GM06990 (cell line): ENCODE measurements at regions not wholly inside any gene's neighbourhood (a gene's known extent, or its start where the extent isn't known, plus 50 kb on each side); places are given as distances from the start of the nearest gene placed in this dataset.
"Not testable (repeated sequence)": the region's sequence is repeated elsewhere in the genome, so short reads cannot be mapped to it uniquely, and the experiment has no call there.

Experiments
- DNase-seq: peaks from one replicate; pipeline ENCODE4 v3.0.0-alpha.2; 2011; ENCODE audit not compliant: insufficient read length; ENCODE audit errors: extremely low read depth
- H3K27me3 ChIP-seq: replicated peaks from 2 replicates; pipeline ENCODE4 v1.6.0; 2011; ENCODE audit warnings: low read length; ENCODE audit not compliant: control insufficient read depth, insufficient read depth
- H3K36me3 ChIP-seq: 2 replicates; pipeline ENCODE4 v1.5.1; 2011; ENCODE audit warnings: low read length; ENCODE audit not compliant: control insufficient read depth, insufficient read depth
- H3K4me3 ChIP-seq: replicated peaks from 2 replicates; pipeline ENCODE4 v1.5.1; 2011; ENCODE audit warnings: low read depth, mild to moderate bottlenecking, control low read depth, low read length
- TF ChIP-seq, protein P1 (sequence below): IDR thresholded peaks from 2 replicates; pipeline ENCODE4 v1.5.1; 2011; ENCODE audit warnings: low read length, control low read depth, mild to moderate bottlenecking, inconsistent platforms; ENCODE audit not compliant: insufficient read depth, poor library complexity, severe bottlenecking

DNA sequence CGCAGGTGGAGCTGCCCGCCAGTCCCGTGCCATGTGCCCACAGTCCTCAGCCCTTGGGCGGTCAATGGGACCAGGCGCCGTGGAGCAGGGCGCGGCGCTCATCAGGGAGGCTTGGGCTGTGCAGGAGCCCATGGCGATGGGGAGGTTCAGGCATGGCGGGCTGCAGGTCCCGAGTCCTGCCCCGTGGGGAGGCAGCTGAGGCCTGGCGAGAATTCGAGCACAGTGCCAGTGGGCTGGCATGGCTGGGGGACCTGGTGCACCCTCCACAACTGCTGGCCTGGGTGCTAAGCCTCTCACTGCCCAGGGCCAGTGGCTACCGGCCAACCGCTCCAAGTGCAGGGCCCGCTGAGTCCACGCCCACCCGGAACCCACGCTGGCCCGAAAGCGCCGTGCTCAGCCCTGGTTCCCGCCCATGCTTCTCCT lies 646.5 kb downstream of the GABRG1 start:
- no peak overlapping the region for H3K4me3 ChIP-seq
- H3K36me3 ChIP-seq: no peaks in the 10 kb centered on the region
- DNase-seq: no peak
- H3K27me3 ChIP-seq: no peaks in the 10 kb centered on the region
- TF ChIP-seq, protein P1, sequence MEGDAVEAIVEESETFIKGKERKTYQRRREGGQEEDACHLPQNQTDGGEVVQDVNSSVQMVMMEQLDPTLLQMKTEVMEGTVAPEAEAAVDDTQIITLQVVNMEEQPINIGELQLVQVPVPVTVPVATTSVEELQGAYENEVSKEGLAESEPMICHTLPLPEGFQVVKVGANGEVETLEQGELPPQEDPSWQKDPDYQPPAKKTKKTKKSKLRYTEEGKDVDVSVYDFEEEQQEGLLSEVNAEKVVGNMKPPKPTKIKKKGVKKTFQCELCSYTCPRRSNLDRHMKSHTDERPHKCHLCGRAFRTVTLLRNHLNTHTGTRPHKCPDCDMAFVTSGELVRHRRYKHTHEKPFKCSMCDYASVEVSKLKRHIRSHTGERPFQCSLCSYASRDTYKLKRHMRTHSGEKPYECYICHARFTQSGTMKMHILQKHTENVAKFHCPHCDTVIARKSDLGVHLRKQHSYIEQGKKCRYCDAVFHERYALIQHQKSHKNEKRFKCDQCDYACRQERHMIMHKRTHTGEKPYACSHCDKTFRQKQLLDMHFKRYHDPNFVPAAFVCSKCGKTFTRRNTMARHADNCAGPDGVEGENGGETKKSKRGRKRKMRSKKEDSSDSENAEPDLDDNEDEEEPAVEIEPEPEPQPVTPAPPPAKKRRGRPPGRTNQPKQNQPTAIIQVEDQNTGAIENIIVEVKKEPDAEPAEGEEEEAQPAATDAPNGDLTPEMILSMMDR: no peak

DNA sequence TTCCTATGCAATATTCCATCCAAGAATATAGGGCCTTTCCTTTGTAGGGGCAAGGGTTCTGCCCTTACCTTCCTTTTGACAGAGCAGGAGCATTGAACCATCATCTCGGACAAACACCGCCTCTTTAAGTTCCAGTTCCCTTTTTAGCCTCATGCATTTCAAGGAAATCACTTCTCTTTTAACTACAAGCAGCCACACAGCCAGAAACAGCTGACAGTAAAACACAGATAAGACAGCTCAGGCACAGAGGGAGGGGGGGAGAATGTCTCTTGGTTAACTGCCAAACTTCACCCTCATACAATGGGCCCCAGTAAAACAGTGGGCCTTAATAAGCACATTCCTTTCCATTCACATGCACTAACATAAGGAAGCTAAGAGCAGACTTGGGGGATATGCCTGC lies 648.3 kb downstream of the GABRG1 start:
- DNase-seq: no peak
- TF ChIP-seq, protein P1: no peak
- H3K4me3 ChIP-seq: no peak overlapping the region
- H3K36me3 ChIP-seq: no peaks in the 10 kb centered on the region
- no peaks in the 10 kb centered on the region for H3K27me3 ChIP-seq

DNA sequence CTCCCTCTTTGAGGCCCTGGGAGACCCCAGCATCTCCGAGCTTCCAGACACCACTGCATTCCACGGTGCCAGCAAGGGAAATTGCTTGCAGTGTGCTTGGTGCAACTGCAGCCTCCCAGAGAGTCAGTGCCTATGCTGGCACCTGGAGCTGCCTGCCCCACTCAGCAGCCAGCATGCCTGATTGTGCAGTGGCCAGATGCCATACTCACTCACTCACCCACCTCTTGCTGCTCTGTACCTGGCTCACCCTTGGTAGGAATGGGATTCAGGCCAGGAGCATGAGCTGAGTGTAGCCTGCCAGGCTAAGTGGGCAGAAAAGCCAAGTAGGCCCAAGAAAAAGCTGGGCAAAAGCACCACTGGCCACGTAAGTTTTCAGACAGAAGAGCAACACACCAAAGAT lies 651.4 kb downstream of the GABRG1 start:
- no peak overlapping the region for H3K4me3 ChIP-seq
- H3K36me3 ChIP-seq: no peaks in the 10 kb centered on the region
- H3K27me3 ChIP-seq: no peaks in the 10 kb centered on the region
- no peak for DNase-seq
- TF ChIP-seq, protein P1: no peak

DNA sequence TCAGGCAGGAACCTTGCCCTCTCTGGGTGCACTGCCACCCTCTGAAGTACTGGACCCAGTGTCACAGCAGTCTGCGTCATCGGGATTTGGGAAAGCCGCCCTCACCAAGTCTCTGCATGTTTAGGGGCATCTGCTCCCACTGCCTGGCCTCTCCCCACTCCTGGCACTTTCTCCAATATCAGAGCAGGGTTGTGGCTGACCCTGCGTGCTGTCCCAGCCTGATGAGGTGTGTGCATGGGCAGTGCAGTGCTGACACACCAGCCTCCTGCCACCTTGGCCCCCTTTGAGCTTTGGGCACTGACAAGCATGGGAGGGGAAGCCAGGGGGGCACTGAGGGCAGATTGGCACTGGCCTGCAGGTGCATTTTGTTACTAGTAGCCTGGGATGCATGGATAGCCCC lies 652.5 kb downstream of the GABRG1 start:
- TF ChIP-seq, protein P1: no peak
- no peak for DNase-seq
- no peak overlapping the region for H3K4me3 ChIP-seq
- H3K36me3 ChIP-seq: no peaks in the 10 kb centered on the region
- no peaks in the 10 kb centered on the region for H3K27me3 ChIP-seq

DNA sequence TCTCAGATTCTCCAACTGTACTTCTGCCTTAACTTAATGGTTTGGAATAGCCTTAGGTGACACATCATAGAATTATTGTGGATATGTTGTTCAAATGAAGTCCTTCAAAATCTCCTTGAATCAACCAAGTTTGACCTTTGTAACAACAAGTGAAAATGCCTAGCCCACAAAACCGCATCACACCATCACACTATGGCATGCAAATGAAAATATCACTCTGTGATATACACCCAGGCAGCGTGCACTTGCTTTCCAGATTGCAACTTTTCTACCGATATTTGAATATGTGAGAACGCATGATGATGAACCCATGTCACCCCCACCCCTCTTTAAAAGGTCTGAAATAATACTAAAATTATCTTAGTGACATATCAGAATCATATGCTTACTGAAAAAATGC lies 656.7 kb downstream of the GABRG1 start:
- TF ChIP-seq, protein P1: no peak
- no peaks in the 10 kb centered on the region for H3K36me3 ChIP-seq

DNA sequence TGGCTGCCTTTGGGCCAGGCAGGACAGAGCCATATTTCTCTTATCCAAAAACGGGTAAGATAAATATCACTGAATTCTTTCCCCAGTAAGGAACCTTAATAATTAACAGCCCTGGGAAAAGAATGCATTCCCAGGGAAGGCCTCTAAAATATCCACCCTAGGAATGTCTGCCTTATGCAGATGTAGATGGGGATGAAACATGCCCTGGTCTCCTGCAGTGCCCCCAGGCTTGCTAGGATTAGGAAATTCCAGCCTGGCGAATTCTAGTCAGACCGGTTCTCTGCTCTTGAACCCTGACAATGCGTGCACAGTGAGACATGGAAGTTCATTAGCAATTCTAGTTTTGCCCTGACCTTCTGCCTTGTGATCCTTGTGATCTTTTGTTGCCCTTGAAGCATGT lies 663.7 kb downstream of the GABRG1 start:
- not testable (repeated sequence) for DNase-seq, H3K27me3 ChIP-seq, H3K36me3 ChIP-seq, H3K4me3 ChIP-seq

More for the DNA sequence above, 656.7 kb downstream of the GABRG1 start:
- H3K4me3 ChIP-seq: no peak overlapping the region
- DNase-seq: no peak
- H3K27me3 ChIP-seq: no peaks in the 10 kb centered on the region
